ENCODE measurements at regions not wholly inside any gene's neighbourhood (a gene's known extent, or its start where the extent isn't known, plus 50 kb on each side); places are given as distances from the start of the nearest gene placed in this dataset.

- DNase-seq (no peak), ATAC-seq (no peak)
- no peak overlapping the region for H3K4me3 ChIP-seq
- H3K36me3 ChIP-seq = no peaks in the 10 kb centered on the region
- no peaks in the 10 kb centered on the region for H3K4me1 ChIP-seq
- H3K27ac ChIP-seq = no peak overlapping the region
- TF ChIP-seq CTCF (IDR thresholded peaks at IDR 0.05 in 4 of 5, conservative IDR thresholded peaks at IDR 0.05 in 1 of 5) (no peak), POLR2A (IDR thresholded peaks at IDR 0.05) (no peak)
- in situ Hi-C loops (cut with MboI; ENCODE audit: low sequenced_read_pairs in 4 of 4) = no loop called here
- no peaks in the 10 kb centered on the region for H3K27me3 ChIP-seq
- no peaks in the 10 kb centered on the region for H3K9me3 ChIP-seq
- intact Hi-C loops (cut with DNase I; ENCODE audit: low total_unique reads) = no loop called here
Measured at GRCh38 chr1:194616835-194617234, 1430.4 kb upstream of the B3GALT2 start.

- H3K4me1 ChIP-seq = no peaks in the 10 kb centered on the region
- H3K27me3 ChIP-seq = no peaks in the 10 kb centered on the region
- no peak for DNase-seq
- TF ChIP-seq CTCF (IDR thresholded peaks at IDR 0.05 in 4 of 5, conservative IDR thresholded peaks at IDR 0.05 in 1 of 5) (no peak), POLR2A (IDR thresholded peaks at IDR 0.05) (no peak)
- intact Hi-C loops (cut with DNase I; ENCODE audit: low total_unique reads) (no loop called here), in situ Hi-C loops (cut with MboI; ENCODE audit: low sequenced_read_pairs in 4 of 4) (no loop called here)
- no peak overlapping the region for H3K4me3 ChIP-seq
- H3K36me3 ChIP-seq = no peaks in the 10 kb centered on the region
- H3K9me3 ChIP-seq = no peaks in the 10 kb centered on the region
- H3K27ac ChIP-seq = no peak overlapping the region
- no peak for ATAC-seq
Measured at GRCh38 chr1:194602184-194602583, 1415.8 kb upstream of the B3GALT2 start.

GRCh38 chr1:194600716-194601115, 1414.3 kb upstream of the B3GALT2 start:
- H3K27ac ChIP-seq = no peak overlapping the region
- TF ChIP-seq CTCF (IDR thresholded peaks at IDR 0.05 in 4 of 5, conservative IDR thresholded peaks at IDR 0.05 in 1 of 5) = no peak
- TF ChIP-seq POLR2A (IDR thresholded peaks at IDR 0.05) = no peak
- no peak for ATAC-seq
- intact Hi-C loops (cut with DNase I; ENCODE audit: low total_unique reads) = no loop called here
- H3K36me3 ChIP-seq = no peaks in the 10 kb centered on the region
- in situ Hi-C loops (cut with MboI; ENCODE audit: low sequenced_read_pairs in 4 of 4) = no loop called here
- no peaks in the 10 kb centered on the region for H3K9me3 ChIP-seq
- H3K27me3 ChIP-seq = no peaks in the 10 kb centered on the region
- DNase-seq = no peak
- no peaks in the 10 kb centered on the region for H3K4me1 ChIP-seq
- no peak overlapping the region for H3K4me3 ChIP-seq

GRCh38 chr1:194598098-194598497, 1411.7 kb upstream of the B3GALT2 start:
- no peaks in the 10 kb centered on the region for H3K27me3 ChIP-seq
- H3K4me1 ChIP-seq = no peaks in the 10 kb centered on the region
- in situ Hi-C loops (cut with MboI; ENCODE audit: low sequenced_read_pairs in 4 of 4) (no loop called here), intact Hi-C loops (cut with DNase I; ENCODE audit: low total_unique reads) (no loop called here)
- no peak overlapping the region for H3K4me3 ChIP-seq
- no peak overlapping the region for H3K27ac ChIP-seq
- TF ChIP-seq POLR2A (IDR thresholded peaks at IDR 0.05) = no peak
- TF ChIP-seq CTCF (IDR thresholded peaks at IDR 0.05 in 4 of 5, conservative IDR thresholded peaks at IDR 0.05 in 1 of 5) = no peak
- no peaks in the 10 kb centered on the region for H3K36me3 ChIP-seq
- ATAC-seq = no peak
- no peak for DNase-seq
- no peaks in the 10 kb centered on the region for H3K9me3 ChIP-seq

GRCh38 chr1:194586302-194586701, 1399.9 kb upstream of the B3GALT2 start:
- in situ Hi-C loops (cut with MboI; ENCODE audit: low sequenced_read_pairs in 4 of 4) = no loop called here

More at GRCh38 chr1:194586302-194586701, 1399.9 kb upstream of the B3GALT2 start:
- H3K27ac ChIP-seq = no peak overlapping the region
- ATAC-seq = no peak
- no peak overlapping the region for H3K4me3 ChIP-seq
- H3K4me1 ChIP-seq = no peaks in the 10 kb centered on the region
- TF ChIP-seq CTCF (IDR thresholded peaks at IDR 0.05 in 4 of 5, conservative IDR thresholded peaks at IDR 0.05 in 1 of 5) (no peak), POLR2A (IDR thresholded peaks at IDR 0.05) (no peak)
- no peak for DNase-seq
- H3K36me3 ChIP-seq = no peaks in the 10 kb centered on the region
- H3K27me3 ChIP-seq = no peaks in the 10 kb centered on the region
- intact Hi-C loops (cut with DNase I; ENCODE audit: low total_unique reads) = no loop called here
- H3K9me3 ChIP-seq = no peaks in the 10 kb centered on the region
